Epithelial cell of esophagus (primary cell): ENCODE measurements at regions not wholly inside any gene's neighbourhood (a gene's known extent, or its start where the extent isn't known, plus 50 kb on each side); places are given as distances from the start of the nearest gene placed in this dataset.

ENCODE experiments used
- DNase-seq: peaks from one replicate; pipeline ENCODE4 v3.0.0; 2010; ENCODE audit warnings: low read depth
- H3K4me3 ChIP-seq: 2 replicates; pipeline ENCODE4 v1.5.1; 2011; ENCODE audit warnings: mild to moderate bottlenecking, low read length, control low read depth
- TF ChIP-seq, protein P1 (sequence below): IDR thresholded peaks from 2 replicates; pipeline ENCODE4 v1.5.1; 2011; ENCODE audit warnings: low read depth, mild to moderate bottlenecking, low read length, control low read depth, inconsistent platforms; ENCODE audit not compliant: insufficient read depth; ENCODE audit errors: missing control alignments

DNA sequence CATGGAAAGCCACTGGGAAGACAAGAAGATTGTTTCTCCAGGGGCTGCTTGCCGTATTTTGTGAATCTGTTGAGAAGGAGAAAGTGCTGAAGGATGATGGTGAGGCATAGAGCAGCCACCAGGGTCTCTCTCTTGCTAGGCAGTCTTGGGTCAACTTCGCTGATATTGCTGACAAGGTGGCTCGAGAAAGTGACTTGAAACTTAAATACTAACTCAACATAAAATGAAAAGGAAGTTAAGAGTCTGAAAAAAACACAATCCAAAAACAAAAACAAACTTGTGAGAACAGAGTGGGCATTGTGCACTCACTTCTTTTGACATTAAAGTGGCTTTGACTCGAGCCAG is 90.1 kb downstream of the CHST2 start:
- no peak overlapping the region for H3K4me3 ChIP-seq
- DNase-seq = no peak
- TF ChIP-seq, protein P1, sequence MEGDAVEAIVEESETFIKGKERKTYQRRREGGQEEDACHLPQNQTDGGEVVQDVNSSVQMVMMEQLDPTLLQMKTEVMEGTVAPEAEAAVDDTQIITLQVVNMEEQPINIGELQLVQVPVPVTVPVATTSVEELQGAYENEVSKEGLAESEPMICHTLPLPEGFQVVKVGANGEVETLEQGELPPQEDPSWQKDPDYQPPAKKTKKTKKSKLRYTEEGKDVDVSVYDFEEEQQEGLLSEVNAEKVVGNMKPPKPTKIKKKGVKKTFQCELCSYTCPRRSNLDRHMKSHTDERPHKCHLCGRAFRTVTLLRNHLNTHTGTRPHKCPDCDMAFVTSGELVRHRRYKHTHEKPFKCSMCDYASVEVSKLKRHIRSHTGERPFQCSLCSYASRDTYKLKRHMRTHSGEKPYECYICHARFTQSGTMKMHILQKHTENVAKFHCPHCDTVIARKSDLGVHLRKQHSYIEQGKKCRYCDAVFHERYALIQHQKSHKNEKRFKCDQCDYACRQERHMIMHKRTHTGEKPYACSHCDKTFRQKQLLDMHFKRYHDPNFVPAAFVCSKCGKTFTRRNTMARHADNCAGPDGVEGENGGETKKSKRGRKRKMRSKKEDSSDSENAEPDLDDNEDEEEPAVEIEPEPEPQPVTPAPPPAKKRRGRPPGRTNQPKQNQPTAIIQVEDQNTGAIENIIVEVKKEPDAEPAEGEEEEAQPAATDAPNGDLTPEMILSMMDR = no peak

DNA sequence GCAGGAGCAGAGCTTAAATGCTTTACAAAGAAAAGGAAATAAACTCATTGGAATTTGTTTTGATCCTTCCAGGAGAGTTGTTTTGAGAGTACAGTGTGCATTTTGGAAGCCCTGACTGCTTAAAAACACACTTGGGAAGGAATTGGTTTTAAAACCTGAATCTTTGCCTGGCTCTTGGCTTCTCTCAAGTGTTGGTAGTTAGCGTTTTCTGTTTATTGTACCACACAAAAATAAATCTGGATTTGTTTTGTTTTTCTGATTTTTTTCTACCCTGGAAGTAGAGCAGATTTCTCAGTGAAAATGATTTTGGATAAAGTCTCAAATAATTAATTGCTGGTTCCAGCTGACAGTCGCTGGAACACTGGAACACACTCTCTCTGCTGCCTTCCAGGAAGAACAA is 90.6 kb downstream of the CHST2 start:
- no peak overlapping the region for H3K4me3 ChIP-seq
- TF ChIP-seq, protein P1 = no peak
- no peak for DNase-seq

DNA sequence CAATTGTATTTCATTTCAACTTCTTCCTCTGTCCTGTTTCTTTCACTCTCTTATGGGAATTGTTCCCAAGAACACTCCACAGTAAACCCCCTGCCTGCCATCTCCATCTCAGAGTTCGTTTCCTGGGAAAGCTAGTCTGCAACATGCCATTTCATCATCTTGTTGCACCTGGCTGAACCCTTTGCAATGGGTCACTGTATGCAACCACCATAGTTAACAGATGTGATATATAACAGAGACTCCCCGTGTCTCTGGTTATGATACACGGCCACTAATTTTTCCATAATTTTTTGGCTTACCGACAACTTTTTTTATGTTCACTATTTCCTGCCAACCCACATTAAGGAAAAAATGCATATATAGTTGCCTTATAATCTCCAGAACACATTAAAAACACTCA is 95.5 kb downstream of the CHST2 start:
- no peak for DNase-seq
- TF ChIP-seq, protein P1 = no peak
- no peak overlapping the region for H3K4me3 ChIP-seq
